HepG2 (cell line): ENCODE measurements at regions not wholly inside any gene's neighbourhood (a gene's known extent, or its start where the extent isn't known, plus 50 kb on each side); places are given as distances from the start of the nearest gene placed in this dataset.

Source experiments
- ATAC-seq: fragments of 200-7000 bp; cut with Tn5 transposase; 3 replicates; pipeline ENCODE4 v1.9.1; 2020; ENCODE audit warnings: mild to moderate bottlenecking, moderate library complexity
- BruUV-seq: library from RNA; stranded (reverse); fragments of 400-500 nt; replicated peaks from 2 replicates; lab custom pipeline; 2021; lab: Mats Ljungman, UMichigan
- CTCF ChIA-PET: fragments of 300-600 bp; formaldehyde crosslinking; extraction: SDS; loops from one replicate; lab custom pipeline; 2021; ENCODE audit warnings: low total read pairs, inconsistent platforms, low intra/inter-chr PET ratio; lab: Yijun Ruan, JAX
- POLR2A ChIA-PET: fragments of 350-600 bp; sonication (Branson Sonifier 250); formaldehyde crosslinking; loops from one replicate; lab custom pipeline; 2020; ENCODE audit warnings: antibody characterized with exemption, inconsistent platforms; lab: Yijun Ruan, JAX
- DNase-seq: peaks from one replicate; pipeline ENCODE4 v3.0.0-alpha.2; 2015; ENCODE audit warnings: low spot score
- FAIRE-seq: peaks from 3 replicates; lab custom pipeline; 2011; peaks lifted over from hg19 to GRCh38; lab: Jason Lieb, UNC
- H2AFZ ChIP-seq: one replicate; pipeline ENCODE4 v1.6.1; 2011; ENCODE audit warnings: low read length, inconsistent platforms
- H3K27ac ChIP-seq: fragments of 300-600 bp; 3 replicates; pipeline ENCODE4 v1.8.0; 2011; ENCODE audit warnings: mixed run types, mild to moderate bottlenecking, mixed read lengths, low read length, inconsistent platforms; ENCODE audit not compliant: insufficient read depth; ENCODE audit errors: extremely low read length
- H3K27me3 ChIP-seq, 2 experiments: fragments of 200-600 bp in 1 of 2; 2 replicates in 1 of 2; 3 replicates in 1 of 2; pipeline versions ENCODE4 v1.6.0 to v1.8.0; 2011; ENCODE audit warnings: low read length in 2 of 2, mild to moderate bottlenecking in 2 of 2, moderate library complexity in 2 of 2, inconsistent platforms in 1 of 2; ENCODE audit not compliant: insufficient read depth in 2 of 2, control insufficient read depth in 1 of 2
- H3K36me3 ChIP-seq, 2 experiments: fragments of 200-600 bp in 1 of 2; replicated peaks in 1 of 2; 2 replicates in 1 of 2; 3 replicates in 1 of 2; pipeline versions ENCODE4 v1.5.1 to v1.8.0; 2011; ENCODE audit warnings: low read length in 2 of 2, inconsistent platforms in 1 of 2; ENCODE audit not compliant: insufficient read depth in 2 of 2, control insufficient read depth in 1 of 2
- H3K4me1 ChIP-seq: 2 replicates; pipeline ENCODE4 v1.5.1; 2012; ENCODE audit warnings: low read length, inconsistent platforms; ENCODE audit not compliant: insufficient read depth
- H3K4me2 ChIP-seq: 2 replicates; pipeline ENCODE4 v1.6.0; 2011; ENCODE audit warnings: low read depth, low read length, inconsistent platforms
- H3K4me3 ChIP-seq, 3 experiments: fragments of 200-600 bp in 1 of 3; sonication (generic), shearing (Covaris generic) in 1 of 3; replicated peaks in 1 of 3; 2 replicates each; pipeline ENCODE4 v1.5.1; 2011 to 2016; ENCODE audit warnings: low read length in 3 of 3, inconsistent platforms in 2 of 3, low read depth in 2 of 3, mild to moderate bottlenecking in 2 of 3, control low read depth in 1 of 3, mixed read lengths in 1 of 3; ENCODE audit not compliant: insufficient read depth in 1 of 3
- H3K79me2 ChIP-seq: one replicate; pipeline ENCODE4 v1.6.1; 2011; ENCODE audit warnings: low read length, inconsistent platforms; ENCODE audit not compliant: insufficient read depth
- H3K9ac ChIP-seq: 2 replicates; pipeline ENCODE4 v1.6.0; 2011; ENCODE audit warnings: mild to moderate bottlenecking, low read depth, low read length, inconsistent platforms; ENCODE audit not compliant: insufficient read depth
- H3K9me3 ChIP-seq: 2 replicates; pipeline ENCODE4 v1.5.1; 2012; ENCODE audit warnings: mild to moderate bottlenecking, low read length
- H4K20me1 ChIP-seq: 2 replicates; pipeline ENCODE4 v1.6.0; 2011; ENCODE audit warnings: inconsistent platforms, mild to moderate bottlenecking, low read length, moderate library complexity; ENCODE audit not compliant: insufficient read depth
- CEBPG ChIP-seq: IDR thresholded peaks from 2 replicates; pipeline ENCODE4 v1.6.1; 2016
- E2F2 ChIP-seq: sonication (generic); formaldehyde crosslinking; IDR thresholded peaks from 2 replicates; pipeline ENCODE4 v1.4.0; 2020; ENCODE audit warnings: missing genetic modification reagents, borderline replicate concordance
- FOXM1 ChIP-seq: sonication (generic); formaldehyde crosslinking; IDR thresholded peaks from 2 replicates; pipeline ENCODE4 v1.5.0; 2020; ENCODE audit warnings: missing genetic modification reagents
- GLMP ChIP-seq: sonication (generic); formaldehyde crosslinking; IDR thresholded peaks from 2 replicates; pipeline ENCODE4 v1.9.0; 2021; ENCODE audit warnings: missing genetic modification reagents, mild to moderate bottlenecking, borderline replicate concordance
- HHEX ChIP-seq: IDR thresholded peaks from 2 replicates; pipeline ENCODE4 v1.6.1; 2016; ENCODE audit warnings: control low read depth
- HNF4A ChIP-seq: sonication (generic); formaldehyde crosslinking; IDR thresholded peaks from 2 replicates; pipeline ENCODE4 v1.4.0; 2020; ENCODE audit warnings: missing genetic modification reagents
- MATR3 ChIP-seq: sonication (generic); formaldehyde crosslinking; IDR thresholded peaks from 2 replicates; pipeline ENCODE4 v1.4.0; 2020; ENCODE audit warnings: missing genetic modification reagents
- SKIL ChIP-seq: sonication (generic); formaldehyde crosslinking; IDR thresholded peaks from 2 replicates; pipeline ENCODE4 v1.8.0; 2022; ENCODE audit warnings: missing genetic modification reagents, mild to moderate bottlenecking, moderate library complexity, borderline replicate concordance
- SOX6 ChIP-seq, 2 experiments: fragments of 450-650 bp in 1 of 2; sonication (generic) in 1 of 2; formaldehyde crosslinking in 1 of 2; IDR thresholded peaks; 2 replicates each; pipeline versions ENCODE4 v1.4.0 to v1.6.1; 2017 to 2020; ENCODE audit warnings: antibody characterized with exemption in 1 of 2, mild to moderate bottlenecking in 1 of 2, missing genetic modification reagents in 1 of 2
- TCF7L2 ChIP-seq: IDR thresholded peaks from 2 replicates; pipeline ENCODE4 v1.6.1; 2011; ENCODE audit warnings: mild to moderate bottlenecking, low read depth, low read length, moderate library complexity
- TRAFD1 ChIP-seq: sonication (generic); formaldehyde crosslinking; IDR thresholded peaks from 2 replicates; pipeline ENCODE4 v1.5.1; 2020; ENCODE audit warnings: missing genetic modification reagents, mild to moderate bottlenecking, borderline replicate concordance
- ZFAT ChIP-seq: sonication (generic); formaldehyde crosslinking; conservative IDR thresholded peaks from 2 replicates; pipeline ENCODE4 v1.8.1; 2023; ENCODE audit warnings: missing genetic modification reagents, inconsistent platforms
- ZNF17 ChIP-seq: sonication (generic); formaldehyde crosslinking; IDR thresholded peaks from 2 replicates; pipeline ENCODE4 v1.5.0; 2020; ENCODE audit warnings: mild to moderate bottlenecking, missing genetic modification reagents
- ZNF317 ChIP-seq: sonication (generic); formaldehyde crosslinking; IDR thresholded peaks from 2 replicates; pipeline ENCODE4 v1.5.0; 2020; ENCODE audit warnings: mild to moderate bottlenecking, missing genetic modification reagents
- ZNF703 ChIP-seq: sonication (generic); formaldehyde crosslinking; IDR thresholded peaks from 2 replicates; pipeline ENCODE4 v1.5.1; 2020; ENCODE audit warnings: missing genetic modification reagents, mild to moderate bottlenecking, moderate library complexity, borderline replicate concordance
- ZNF709 ChIP-seq: sonication (generic); formaldehyde crosslinking; IDR thresholded peaks from 2 replicates; pipeline ENCODE4 v1.5.0; 2020; ENCODE audit warnings: mild to moderate bottlenecking, missing genetic modification reagents
- ZNF790 ChIP-seq: sonication (generic); formaldehyde crosslinking; IDR thresholded peaks from 2 replicates; pipeline ENCODE4 v1.8.0; 2022; ENCODE audit warnings: missing genetic modification reagents, mild to moderate bottlenecking, borderline replicate concordance
- WGBS: methylation state at CpG from one replicate; pipeline ENCODE4 v1.1.6; 2017; ENCODE audit warnings: low lambda C conversion rate; 5-methylcytosine and 5-hydroxymethylcytosine counted together
- in situ Hi-C: cut with HindIII; loops from 2 replicates; pipeline ENCODE4 v1.10.0; 2017; ENCODE audit warnings: low pct_unique_long_range_greater_than_20kb; ENCODE audit not compliant: extremely low pct_ligation_motif_present
- intact Hi-C: fragments of 100-400 bp; cut with micrococcal nuclease; formaldehyde crosslinking; loops from one replicate; pipeline ENCODE4 v1.10.0; 2022; ENCODE audit not compliant: unreplicated experiment
- TF ChIP-seq, protein P1 (sequence below): sonication (generic); formaldehyde crosslinking; IDR thresholded peaks from 2 replicates; pipeline ENCODE4 v1.4.0; 2020; ENCODE audit warnings: mild to moderate bottlenecking, missing genetic modification reagents

GRCh38 chr2:15784106-15784885 lies 156.1 kb upstream of the MYCN start:
- no peak for DNase-seq
- POLR2A ChIA-PET = interaction anchor here (1.2 kb wide), 1 partner anchor 20 kb away, joined by 3 read pairs; no protein-coding TSS in a partner anchor
- Histone ChIP-seq H3K9ac (no peak overlapping the region), H2AFZ (no peak overlapping the region), H3K27ac (no peak overlapping the region), H3K9me3 (no peaks in the 10 kb centered on the region), H3K4me3 (no peak overlapping the region), H4K20me1 (peaks cover 7% of the 10 kb centered on the region), H3K36me3 (no peaks in the 10 kb centered on the region), H3K27me3 (peaks cover 2 to 60% of the 10 kb centered on the region in 2 experiments; a peak in 3 of 5 replicates), H3K4me1 (peaks cover 36% of the 10 kb centered on the region), H3K79me2 (no peaks in the 10 kb centered on the region), H3K4me2 (no peak overlapping the region)
- in situ Hi-C loops = no loop called here
- no peak for TF ChIP-seq ZNF317 (CRISPR knock-in tag)
- TF ChIP-seq ZNF703 (CRISPR knock-in tag) = no peak
- TF ChIP-seq ZFAT (CRISPR knock-in tag) = no peak
- TF ChIP-seq MATR3 (CRISPR knock-in tag) = no peak
- no peak for TF ChIP-seq TRAFD1 (CRISPR knock-in tag)
- no peak for TF ChIP-seq SOX6 (IDR thresholded peaks at IDR 0.05)
- TF ChIP-seq SOX6 (CRISPR knock-in tag; IDR thresholded peaks at IDR 0.05) = no peak
- no peak for TF ChIP-seq SKIL (CRISPR knock-in tag)
- TF ChIP-seq CEBPG (CRISPR knock-in tag) = no peak
- TF ChIP-seq E2F2 (CRISPR knock-in tag) = no peak
- no peak for TF ChIP-seq FOXM1 (CRISPR knock-in tag)
- no peak for TF ChIP-seq HNF4A (CRISPR knock-in tag)
- TF ChIP-seq HHEX (CRISPR knock-in tag) = no peak
- no peak for TF ChIP-seq ZNF709 (CRISPR knock-in tag)
- no peak for TF ChIP-seq ZNF790 (CRISPR knock-in tag)
- TF ChIP-seq GLMP (CRISPR knock-in tag) = no peak
- no peak for TF ChIP-seq TCF7L2
- TF ChIP-seq, protein P1, sequence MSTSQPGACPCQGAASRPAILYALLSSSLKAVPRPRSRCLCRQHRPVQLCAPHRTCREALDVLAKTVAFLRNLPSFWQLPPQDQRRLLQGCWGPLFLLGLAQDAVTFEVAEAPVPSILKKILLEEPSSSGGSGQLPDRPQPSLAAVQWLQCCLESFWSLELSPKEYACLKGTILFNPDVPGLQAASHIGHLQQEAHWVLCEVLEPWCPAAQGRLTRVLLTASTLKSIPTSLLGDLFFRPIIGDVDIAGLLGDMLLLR (CRISPR knock-in tag) = no peak
- no peak for TF ChIP-seq ZNF17 (CRISPR knock-in tag)
- no peak for ATAC-seq
- 68% methylated on average over 13 of the region's 13 CpGs for WGBS
- BruUV-seq = no TSS peak
- FAIRE-seq = no peak
- CTCF ChIA-PET = no interaction called here
- intact Hi-C loops = no loop called here
